H1 (cell line): ENCODE measurements at regions not wholly inside any gene's neighbourhood (a gene's known extent, or its start where the extent isn't known, plus 50 kb on each side); places are given as distances from the start of the nearest gene placed in this dataset.

Experiments
- CTCF ChIA-PET: fragments of 300-600 bp; sonication (Branson Sonifier 250); formaldehyde crosslinking; loops from one replicate; lab custom pipeline; 2021; ENCODE audit not compliant: partially characterized antibody; lab: Charles Lee
- POLR2A ChIA-PET: fragments of 300-600 bp; sonication (Branson Sonifier 250); formaldehyde crosslinking; loops from one replicate; lab custom pipeline; 2021; ENCODE audit warnings: inconsistent platforms; ENCODE audit not compliant: partially characterized antibody; lab: Charles Lee
- DNase-seq, 2 experiments: peaks; one replicate each; pipeline versions ENCODE4 v3.0.0 to v3.0.0-alpha.2; 2010 to 2022; ENCODE audit warnings: low spot score in 2 of 2, low read depth in 1 of 2, mixed read lengths in 1 of 2
- FAIRE-seq: peaks from 2 replicates; lab custom pipeline; 2011; peaks lifted over from hg19 to GRCh38; lab: Jason Lieb, UNC
- H2AFZ ChIP-seq: 2 replicates; pipeline ENCODE4 v1.8.1; 2012; ENCODE audit warnings: low read length, inconsistent platforms
- H2AK5ac ChIP-seq: 2 replicates; pipeline ENCODE4 v1.6.1; 2013; ENCODE audit warnings: low read depth, low read length
- H2BK120ac ChIP-seq: replicated peaks from 2 replicates; pipeline ENCODE3; 2013; ENCODE audit warnings: low read depth, low read length, inconsistent platforms
- H2BK12ac ChIP-seq: 2 replicates; pipeline ENCODE4 v1.6.1; 2013; ENCODE audit warnings: low read depth, low read length
- H2BK15ac ChIP-seq: 2 replicates; pipeline ENCODE4 v1.6.1; 2013; ENCODE audit warnings: low read length
- H2BK20ac ChIP-seq: 2 replicates; pipeline ENCODE4 v1.6.1; 2013; ENCODE audit warnings: low read length
- H2BK5ac ChIP-seq: 2 replicates; pipeline ENCODE4 v1.6.1; 2013; ENCODE audit warnings: low read depth, low read length
- H3K14ac ChIP-seq: 2 replicates; pipeline ENCODE4 v1.6.1; 2013; ENCODE audit warnings: inconsistent platforms; ENCODE audit not compliant: insufficient read length
- H3K18ac ChIP-seq: 2 replicates; pipeline ENCODE4 v1.6.1; 2013; ENCODE audit warnings: low read length; ENCODE audit errors: extremely low read depth
- H3K23ac ChIP-seq: 2 replicates; pipeline ENCODE4 v1.6.1; 2013; ENCODE audit warnings: inconsistent platforms; ENCODE audit not compliant: insufficient read length
- H3K23me2 ChIP-seq: 2 replicates; pipeline ENCODE4 v1.6.1; 2013; ENCODE audit warnings: low read depth, low read length
- H3K27ac ChIP-seq: 2 replicates; pipeline ENCODE4 v1.6.1; 2011; ENCODE audit warnings: low read depth, low read length, inconsistent platforms
- H3K27me3 ChIP-seq, 4 experiments: replicated peaks in 1 of 4; 1 replicate in 1 of 4; 2 replicates in 3 of 4; pipeline versions ENCODE4 v1.6.1 to v1.8.1; 2011 to 2013; ENCODE audit warnings: low read length in 3 of 4, mild to moderate bottlenecking in 3 of 4, inconsistent platforms in 2 of 4, mixed read lengths in 2 of 4, moderate library complexity in 1 of 4; ENCODE audit not compliant: control insufficient read depth in 3 of 4, insufficient read depth in 3 of 4; ENCODE audit errors: extremely low read depth in 1 of 4
- H3K36me3 ChIP-seq, 4 experiments: 2 replicates each; pipeline versions ENCODE4 v1.6.1 to v1.8.1; 2011 to 2013; ENCODE audit warnings: mild to moderate bottlenecking in 4 of 4, low read length in 3 of 4, moderate library complexity in 2 of 4, control low read depth in 1 of 4, inconsistent platforms in 1 of 4; ENCODE audit not compliant: insufficient read depth in 4 of 4, control insufficient read depth in 2 of 4
- H3K4ac ChIP-seq: replicated peaks from 2 replicates; pipeline ENCODE3; 2013; ENCODE audit warnings: low read length, low read depth, mixed read lengths, inconsistent platforms; ENCODE audit not compliant: insufficient read length
- H3K4me1 ChIP-seq, 4 experiments: replicated peaks in 1 of 4; 1 replicate in 1 of 4; 2 replicates in 3 of 4; pipeline versions ENCODE4 v1.6.1 to v1.8.1; 2011 to 2013; ENCODE audit warnings: low read length in 3 of 4, inconsistent platforms in 2 of 4, mixed read lengths in 1 of 4; ENCODE audit not compliant: insufficient read depth in 4 of 4, control insufficient read depth in 3 of 4
- H3K4me2 ChIP-seq, 2 experiments: 2 replicates each; pipeline versions ENCODE4 v1.6.1 to v1.8.1; 2011 to 2013; ENCODE audit warnings: low read depth in 2 of 2, low read length in 2 of 2, control low read depth in 1 of 2, inconsistent platforms in 1 of 2, mild to moderate bottlenecking in 1 of 2; ENCODE audit not compliant: insufficient read depth in 1 of 2
- H3K4me3 ChIP-seq, 4 experiments: fragments of 200-600, 300-600 bp in 1 of 4; sonication (generic), shearing (Covaris generic), sonication (Bioruptor Twin) in 1 of 4; 2 replicates each; pipeline versions ENCODE4 v1.5.1 to v1.8.1; 2011 to 2016; ENCODE audit warnings: low read length in 4 of 4, low read depth in 3 of 4, control low read depth in 2 of 4, inconsistent platforms in 2 of 4, mild to moderate bottlenecking in 2 of 4, mixed read lengths in 1 of 4, moderate library complexity in 1 of 4; ENCODE audit not compliant: insufficient read depth in 2 of 4; ENCODE audit errors: extremely low read depth in 1 of 4
- H3K56ac ChIP-seq: replicated peaks from 2 replicates; pipeline ENCODE3; 2013; ENCODE audit warnings: low read depth, mild to moderate bottlenecking, mixed read lengths, low read length, inconsistent platforms; ENCODE audit not compliant: insufficient read length
- H3K79me1 ChIP-seq: 2 replicates; pipeline ENCODE4 v1.6.1; 2013; ENCODE audit warnings: low read depth, low read length, control low read depth
- H3K79me2 ChIP-seq, 2 experiments: 2 replicates each; pipeline versions ENCODE4 v1.6.1 to v1.8.1; 2012 to 2013; ENCODE audit warnings: low read length in 2 of 2, mild to moderate bottlenecking in 2 of 2, inconsistent platforms in 1 of 2; ENCODE audit not compliant: insufficient read depth in 2 of 2, control insufficient read depth in 1 of 2
- H3K9ac ChIP-seq, 4 experiments: replicated peaks in 1 of 4; 1 replicate in 1 of 4; 2 replicates in 3 of 4; pipeline versions ENCODE4 v1.6.1 to v1.8.1; 2011 to 2013; ENCODE audit warnings: low read depth in 3 of 4, low read length in 3 of 4, control low read depth in 2 of 4, mild to moderate bottlenecking in 2 of 4, moderate library complexity in 2 of 4, inconsistent platforms in 1 of 4; ENCODE audit errors: extremely low read depth in 1 of 4
- H3K9me3 ChIP-seq, 2 experiments: 2 replicates each; pipeline versions ENCODE4 v1.6.1 to v1.8.1; 2012 to 2013; ENCODE audit warnings: mild to moderate bottlenecking in 2 of 2, moderate library complexity in 2 of 2, control low read depth in 1 of 2, inconsistent platforms in 1 of 2, low read depth in 1 of 2, low read length in 1 of 2, mixed read lengths in 1 of 2; ENCODE audit not compliant: insufficient read depth in 2 of 2
- H4K20me1 ChIP-seq, 2 experiments: replicated peaks in 1 of 2; 2 replicates each; pipeline versions ENCODE3 to v1.8.1; 2011 to 2013; ENCODE audit warnings: inconsistent platforms in 2 of 2, low read length in 2 of 2, mild to moderate bottlenecking in 1 of 2; ENCODE audit not compliant: insufficient read depth in 2 of 2, control insufficient read depth in 1 of 2
- H4K5ac ChIP-seq: 2 replicates; pipeline ENCODE4 v1.6.1; 2013; ENCODE audit warnings: low read length, low read depth, mixed read lengths, inconsistent platforms; ENCODE audit not compliant: insufficient read length
- H4K8ac ChIP-seq: 2 replicates; pipeline ENCODE4 v1.8.0; 2013; ENCODE audit warnings: mild to moderate bottlenecking, moderate library complexity, low read length, inconsistent platforms; ENCODE audit not compliant: insufficient read depth; ENCODE audit errors: extremely low read depth
- H4K91ac ChIP-seq: replicated peaks from 2 replicates; pipeline ENCODE3; 2013; ENCODE audit warnings: low read length, mixed read lengths, inconsistent platforms; ENCODE audit not compliant: insufficient read length
- BCL11A ChIP-seq, 2 experiments: IDR thresholded peaks; one replicate each; pipeline ENCODE4 v1.6.1; 2011; ENCODE audit warnings: low read depth in 2 of 2, low read length in 2 of 2, mild to moderate bottlenecking in 2 of 2
- BRCA1 ChIP-seq: IDR thresholded peaks from 2 replicates; pipeline ENCODE4 v1.6.1; 2012; ENCODE audit warnings: low read depth, low read length, improper control_type of control experiment
- CBX5 ChIP-seq: fragments of 300-800, 300-1000 bp; sonication (generic); IDR thresholded peaks from 2 replicates; pipeline ENCODE4 v1.7.1; 2016; ENCODE audit warnings: antibody characterized with exemption, low read length, low read depth
- CREB1 ChIP-seq: IDR thresholded peaks from 2 replicates; pipeline ENCODE4 v1.6.1; 2012; ENCODE audit warnings: inconsistent platforms
- CTBP2 ChIP-seq: IDR thresholded peaks from 2 replicates; pipeline ENCODE4 v1.7.0; 2011; ENCODE audit warnings: borderline replicate concordance, mild to moderate bottlenecking, moderate library complexity, mixed read lengths, low read length; ENCODE audit not compliant: insufficient read depth, insufficient read length
- GABPA ChIP-seq: IDR thresholded peaks from 2 replicates; pipeline ENCODE4 v1.6.1; 2011; ENCODE audit warnings: mild to moderate bottlenecking, low read length, moderate library complexity, borderline replicate concordance; ENCODE audit not compliant: insufficient read depth
- GTF2F1 ChIP-seq: IDR thresholded peaks from 2 replicates; pipeline ENCODE4 v1.6.1; 2012; ENCODE audit warnings: low read depth, low read length, improper control_type of control experiment, borderline replicate concordance
- HDAC6 ChIP-seq: IDR thresholded peaks from one replicate; pipeline ENCODE4 v1.7.1; 2012; ENCODE audit warnings: low read depth, mild to moderate bottlenecking, inconsistent platforms, low read length, moderate library complexity
- JUND ChIP-seq: IDR thresholded peaks from 2 replicates; pipeline ENCODE4 v1.6.1; 2011; ENCODE audit warnings: mild to moderate bottlenecking, improper control_type of control experiment, low read length
- NANOG ChIP-seq: IDR thresholded peaks from 2 replicates; pipeline ENCODE4 v1.6.1; 2011; ENCODE audit warnings: low read length, low read depth, mild to moderate bottlenecking, inconsistent platforms; ENCODE audit not compliant: insufficient read depth, poor library complexity, severe bottlenecking
- NRF1 ChIP-seq: IDR thresholded peaks from 2 replicates; pipeline ENCODE4 v1.6.1; 2011; ENCODE audit warnings: mild to moderate bottlenecking, low read depth, low read length, improper control_type of control experiment
- POLR2AphosphoS5 ChIP-seq: IDR thresholded peaks from 2 replicates; pipeline ENCODE4 v1.6.1; 2011; ENCODE audit warnings: low read depth, low read length
- SP2 ChIP-seq: IDR thresholded peaks from 2 replicates; pipeline ENCODE4 v1.6.1; 2012; ENCODE audit warnings: mild to moderate bottlenecking, low read length, inconsistent platforms
- TAF7 ChIP-seq: optimal IDR thresholded peaks from 2 replicates; pipeline ENCODE3; 2011; ENCODE audit warnings: low read depth, mild to moderate bottlenecking, inconsistent platforms, low read length, moderate library complexity, borderline replicate concordance
- YY1 ChIP-seq: IDR thresholded peaks from 2 replicates; pipeline ENCODE4 v1.6.1; 2011; ENCODE audit warnings: low read depth, mild to moderate bottlenecking, low read length
- WGBS, 2 experiments: shearing (Covaris generic) in 1 of 2; methylation state at CpG; one replicate each; pipeline versions ENCODE4 v1.1.6 to v1.1.7; 2013 to 2015; ENCODE audit warnings: low lambda C conversion rate in 2 of 2, mixed read lengths in 2 of 2, inconsistent platforms in 1 of 2, low coverage in 1 of 2, missing lambda C conversion rate in 1 of 2; ENCODE audit not compliant: insufficient replicate concordance in 2 of 2, insufficient coverage in 1 of 2, insufficient read length in 1 of 2; ENCODE audit errors: extremely low coverage in 1 of 2, missing lambda C conversion rate in 1 of 2; 5-methylcytosine and 5-hydroxymethylcytosine counted together

DNA sequence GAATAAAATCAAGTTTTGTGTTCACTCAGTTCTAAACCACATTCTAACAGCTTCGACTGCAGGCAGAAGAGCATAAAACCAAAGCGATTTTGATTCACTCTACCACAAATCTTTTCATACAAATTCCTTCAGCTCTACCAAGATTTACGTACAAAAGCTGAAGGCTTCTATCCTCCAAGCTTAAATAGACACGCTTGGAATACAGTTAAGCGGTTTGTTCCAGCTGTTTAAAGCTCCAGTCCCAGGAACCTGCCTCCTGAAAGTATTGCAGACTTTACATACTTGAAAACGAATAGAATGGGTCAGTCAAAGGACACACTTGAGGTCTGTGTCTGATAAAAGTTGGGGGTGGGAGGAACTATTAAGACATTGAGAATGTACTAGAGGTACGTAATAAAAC is 102.9 kb downstream of the MPP7 start:
- ChIA-PET CTCF (interaction anchor here (0.6 to 2.2 kb wide), 2 partner anchors 22 to 42 kb away, joined by 6 to 8 read pairs; no protein-coding TSS in a partner anchor), POLR2A (no interaction called here)
- Histone ChIP-seq H2BK5ac (no peak overlapping the region), H2AFZ (no peak overlapping the region), H2BK15ac (no peak overlapping the region), H2BK120ac (no peak overlapping the region), H4K20me1 (no peaks in the 10 kb centered on the region), H3K23ac (no peak overlapping the region), H2AK5ac (no peak overlapping the region), H3K4ac (no peak overlapping the region), H4K5ac (no peak overlapping the region), H4K8ac (no peak overlapping the region), H3K9me3 (no peaks in the 10 kb centered on the region), H3K23me2 (no peaks in the 10 kb centered on the region), H3K4me1 (no peaks in the 10 kb centered on the region), H3K56ac (no peak overlapping the region), H2BK20ac (no peak overlapping the region), H3K9ac (no peak overlapping the region), H3K79me1 (no peaks in the 10 kb centered on the region), H3K4me3 (no peak overlapping the region), H3K36me3 (no peaks in the 10 kb centered on the region), H2BK12ac (no peak overlapping the region), H4K91ac (no peak overlapping the region), H3K4me2 (no peak overlapping the region), H3K79me2 (no peaks in the 10 kb centered on the region), H3K14ac (no peak overlapping the region), H3K27ac (no peak overlapping the region), H3K18ac (no peak overlapping the region), H3K27me3 (no peaks in the 10 kb centered on the region)
- TF ChIP-seq CBX5 (no peak), NRF1 (no peak), GABPA (no peak), GTF2F1 (no peak), POLR2AphosphoS5 (no peak), TAF7 (no peak), JUND (no peak), NANOG (no peak), CTBP2 (no peak), BCL11A (IDR thresholded peaks at IDR 0.05; ENCODE audit: low read depth in 2 of 2, low read length in 2 of 2) (no peak), YY1 (no peak), BRCA1 (no peak), HDAC6 (no peak), SP2 (no peak), CREB1 (no peak)
- 89% methylated on average over 7 of the region's 7 CpGs; no CpG with 5 or more reads in 1 of the 2 experiments for WGBS, 2 experiments
- DNase-seq (no peak), FAIRE-seq (no peak)
